ENCODE measurements at regions not wholly inside any gene's neighbourhood (a gene's known extent, or its start where the extent isn't known, plus 50 kb on each side); places are given as distances from the start of the nearest gene placed in this dataset.
"Not testable (repeated sequence)": the region's sequence is repeated elsewhere in the genome, so short reads cannot be mapped to it uniquely, and the experiment has no call there.

DNA sequence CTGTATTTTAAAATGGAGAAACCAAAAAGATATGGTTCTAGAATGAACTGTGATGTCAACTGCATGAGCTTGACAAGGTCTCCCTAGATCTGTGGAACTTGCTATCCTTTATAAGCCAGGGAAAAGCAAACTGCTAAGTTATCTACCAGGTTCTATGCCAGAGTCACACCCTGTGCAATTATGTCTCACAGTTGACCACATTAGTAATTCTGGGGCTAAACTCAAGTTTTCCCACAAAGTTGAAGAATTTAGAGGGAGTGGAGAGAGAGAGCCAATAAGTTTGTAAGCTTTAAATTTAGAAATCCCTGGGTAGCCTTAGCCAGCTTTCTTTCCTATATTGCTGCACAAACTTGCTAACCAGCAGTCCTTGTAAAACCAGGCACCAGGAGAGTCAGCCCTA is 407.0 kb upstream of the SASH1 start:
- no peak for DNase-seq

DNA sequence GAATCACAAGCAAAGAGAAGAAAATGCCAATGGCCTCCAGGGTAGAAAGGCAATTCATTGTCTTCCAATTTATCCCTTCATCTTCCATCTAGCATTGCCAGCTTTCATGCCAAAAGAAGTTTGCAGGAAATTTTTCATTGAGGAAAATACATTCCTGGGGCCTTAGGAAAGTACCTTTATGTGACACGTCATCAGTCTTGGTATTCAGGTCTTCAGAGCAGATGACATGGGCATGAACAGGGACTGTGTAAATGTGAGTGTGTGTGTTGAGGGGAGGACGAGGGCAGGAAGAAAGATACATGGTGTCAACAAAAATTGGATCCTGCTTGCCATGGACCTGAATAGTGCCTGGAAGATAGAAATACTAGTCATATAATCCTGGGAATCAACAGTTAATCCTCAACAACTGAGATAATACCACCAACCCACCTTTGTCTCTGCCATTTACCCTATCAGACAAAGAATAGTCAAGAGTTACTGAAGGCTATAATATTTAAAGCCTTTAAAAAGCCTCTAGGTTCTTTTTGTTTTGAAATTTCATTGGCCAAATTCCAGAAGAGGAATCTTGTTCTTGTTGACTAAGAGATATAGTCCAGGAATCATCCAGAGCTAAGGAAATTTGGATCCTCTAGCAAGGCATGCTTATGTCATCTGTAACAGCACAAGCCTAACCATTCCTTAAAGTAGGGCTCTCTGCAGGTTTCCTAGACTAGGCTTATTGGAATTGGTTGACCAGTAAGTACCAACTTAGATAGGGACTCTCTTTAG is 405.8 kb upstream of the SASH1 start:
- no peak for DNase-seq

DNA sequence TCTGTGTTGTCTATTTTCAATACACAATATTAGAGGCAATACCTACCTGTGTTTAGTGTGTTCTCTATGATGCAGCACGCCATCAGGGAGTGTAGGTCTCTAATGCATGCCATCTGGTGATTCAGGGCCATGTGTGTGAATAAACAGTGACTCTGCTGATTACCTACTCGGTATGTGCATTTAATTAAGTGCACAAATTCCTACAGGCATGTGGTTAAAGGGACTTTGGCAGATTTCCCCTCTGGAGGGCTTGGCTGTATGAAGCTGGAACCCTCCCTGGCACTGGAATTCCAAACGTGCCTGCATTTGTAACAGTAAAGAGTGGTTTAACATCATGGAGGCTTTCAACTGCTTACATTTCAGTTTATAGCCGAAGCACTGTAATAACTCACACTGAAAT is 401.5 kb upstream of the SASH1 start:
- DNase-seq: no peak

DNA sequence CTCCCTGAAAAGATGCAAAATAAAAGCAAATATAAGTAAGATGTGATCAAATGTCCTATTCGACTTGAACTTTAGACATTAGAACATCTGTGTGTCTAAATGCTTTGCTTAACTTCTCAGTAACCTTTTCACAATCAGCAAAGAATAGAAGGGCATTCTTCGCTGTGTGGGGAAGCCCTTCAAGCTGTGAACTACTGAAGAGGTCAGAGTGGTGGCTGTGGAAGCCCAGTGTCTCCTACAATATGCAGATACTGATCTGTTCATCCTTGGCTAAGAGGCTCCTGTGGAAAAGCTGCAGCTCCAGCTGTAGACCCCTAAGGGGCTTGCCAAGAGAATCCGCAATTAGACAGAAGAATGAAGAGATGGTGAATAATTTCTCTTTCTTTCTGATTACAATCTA is 400.3 kb upstream of the SASH1 start:
- DNase-seq: no peak

DNA sequence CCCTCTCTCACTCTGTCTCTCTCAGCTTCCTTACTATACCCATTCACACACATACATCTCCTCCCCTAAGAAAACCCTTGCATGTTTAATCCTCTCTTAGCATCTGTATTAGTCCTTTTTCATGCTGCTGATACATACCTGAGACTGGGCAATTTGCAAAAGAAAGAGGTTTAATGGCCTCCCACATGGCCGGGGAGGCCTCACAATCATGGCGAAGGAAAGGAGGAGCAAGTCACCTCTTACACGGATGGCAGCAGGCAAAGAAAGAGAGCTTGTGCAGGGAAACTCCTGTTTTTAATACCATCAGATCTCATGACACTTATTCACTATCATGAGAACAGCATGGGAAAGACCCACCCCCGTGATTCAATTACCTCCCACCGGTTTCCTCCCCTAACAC is 398.5 kb upstream of the SASH1 start:
- DNase-seq: no peak

DNA sequence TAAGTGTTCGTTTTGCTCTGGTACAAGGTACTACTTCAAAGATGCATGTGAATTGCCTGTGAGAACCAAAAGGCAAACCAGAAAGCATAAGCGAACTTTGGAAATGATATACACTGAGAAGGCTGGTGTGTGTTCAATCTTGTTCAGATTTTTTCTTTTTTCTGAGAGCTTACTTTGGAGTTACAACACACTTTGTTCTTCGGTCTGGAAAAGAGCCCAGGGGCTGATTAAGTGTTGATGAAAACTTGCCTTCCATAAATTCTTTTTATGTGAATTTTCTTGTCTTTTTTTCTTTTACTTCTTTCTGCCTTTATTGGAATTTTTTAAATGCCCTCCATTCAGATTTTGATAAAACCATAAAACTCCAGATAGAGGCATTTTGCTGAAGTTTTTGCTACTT is 395.1 kb upstream of the SASH1 start:
- no peak for DNase-seq

DNA sequence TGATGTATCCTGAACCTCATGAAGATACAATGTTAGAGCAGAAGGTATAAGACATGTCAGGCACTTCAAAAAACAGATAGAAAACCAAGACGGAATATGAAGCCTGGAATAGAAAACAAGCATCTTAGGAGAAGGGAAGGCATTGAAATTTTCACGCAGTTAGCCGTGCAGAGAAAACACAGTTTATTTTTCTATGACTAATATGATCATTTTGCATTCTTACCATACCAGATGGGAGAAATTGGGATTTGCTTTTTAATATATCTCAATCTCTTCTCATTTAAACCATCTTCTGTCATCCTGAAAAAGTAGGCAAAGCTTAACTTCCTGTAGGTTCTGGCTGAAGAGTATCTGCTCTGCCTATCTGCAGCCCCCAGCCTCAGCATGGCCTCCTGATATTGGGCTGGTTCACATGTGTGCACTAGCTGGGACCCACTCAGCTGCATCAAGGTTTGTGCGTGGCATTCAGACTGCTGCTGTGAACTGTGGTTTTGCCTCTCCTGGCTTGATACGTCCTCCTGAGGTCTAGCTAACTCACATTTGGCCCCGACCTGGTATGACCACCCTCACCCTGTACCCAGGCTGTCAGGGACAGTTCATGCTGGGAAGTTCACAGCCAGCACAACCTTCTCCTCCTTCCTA is 392.5 kb upstream of the SASH1 start:
- no peak for DNase-seq

DNA sequence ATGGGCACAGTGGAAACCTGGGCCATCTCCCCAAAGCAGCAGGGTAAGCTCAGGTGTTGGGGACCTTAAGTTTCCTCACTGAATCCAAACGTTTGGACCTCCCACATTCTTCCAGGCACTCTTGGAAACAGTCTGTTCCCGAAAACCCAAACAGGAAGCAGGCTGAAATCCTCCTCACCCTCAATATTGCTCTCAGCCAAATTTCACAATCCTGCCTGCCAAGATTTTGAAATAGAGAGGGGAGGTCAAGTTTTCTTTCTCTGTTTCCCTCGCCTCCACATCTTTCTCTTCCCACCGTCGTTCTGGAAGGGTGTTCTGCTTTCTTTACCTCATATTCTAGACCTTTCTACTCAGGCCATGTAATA is 392.0 kb upstream of the SASH1 start:
- no peak for DNase-seq

DNA sequence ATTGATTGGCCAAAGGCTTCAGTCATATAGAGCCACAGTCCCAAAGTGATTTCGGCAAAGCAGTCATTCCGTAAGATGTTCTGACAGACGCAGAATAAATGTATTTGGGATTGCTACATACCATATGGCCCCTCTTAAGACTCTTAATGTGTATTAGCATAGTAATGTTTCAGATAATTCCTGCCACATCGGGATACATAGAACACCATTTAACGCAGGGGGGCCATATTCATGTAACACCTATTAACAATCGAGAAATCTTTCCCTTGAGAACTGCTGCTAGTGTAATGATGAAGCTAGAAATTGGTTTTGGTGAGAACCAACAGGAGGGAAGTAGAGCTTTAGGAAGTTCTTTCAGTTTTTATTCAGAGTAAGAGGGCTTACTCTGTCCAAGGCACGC is 390.9 kb upstream of the SASH1 start:
- DNase-seq: no peak

DNA sequence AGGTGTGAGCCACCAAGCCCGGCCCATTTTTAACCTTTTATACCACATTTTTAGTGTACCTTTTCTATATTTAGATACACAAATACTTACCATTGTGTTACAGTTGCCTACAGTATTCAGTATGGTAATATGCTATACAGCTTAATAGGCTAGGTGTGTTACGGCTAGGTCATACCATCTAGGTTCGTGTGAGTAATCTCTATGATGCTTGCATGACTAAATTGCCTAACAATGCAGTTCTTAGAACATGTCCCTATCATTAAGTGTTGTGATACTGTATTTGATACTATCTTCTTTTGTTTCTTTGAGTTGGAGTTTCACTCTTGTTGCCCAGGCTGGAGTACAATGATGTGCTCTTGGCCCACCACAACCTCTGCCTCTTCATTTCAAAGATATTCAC is 387.7 kb upstream of the SASH1 start:
- no peak for DNase-seq

DNA sequence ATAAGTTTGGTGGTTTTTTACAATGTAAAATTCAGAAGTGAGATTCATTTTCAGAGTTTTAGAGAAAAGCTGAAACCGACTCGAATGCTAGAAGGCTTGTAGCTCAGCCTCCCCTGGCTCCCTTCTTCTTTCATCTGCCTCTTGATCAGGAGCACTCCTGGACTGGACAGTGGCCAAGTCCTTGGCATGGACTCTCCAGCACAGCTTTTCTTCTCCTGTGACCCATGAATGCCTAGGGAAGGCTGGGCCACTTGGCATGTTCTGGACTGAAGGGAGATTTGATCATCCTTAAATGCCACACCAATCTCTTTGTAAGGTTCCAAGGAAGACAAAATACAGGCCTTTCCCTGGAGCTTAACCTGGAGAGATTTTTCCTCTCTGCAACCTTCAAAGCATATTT is 384.0 kb upstream of the SASH1 start:
- DNase-seq: no peak

DNA sequence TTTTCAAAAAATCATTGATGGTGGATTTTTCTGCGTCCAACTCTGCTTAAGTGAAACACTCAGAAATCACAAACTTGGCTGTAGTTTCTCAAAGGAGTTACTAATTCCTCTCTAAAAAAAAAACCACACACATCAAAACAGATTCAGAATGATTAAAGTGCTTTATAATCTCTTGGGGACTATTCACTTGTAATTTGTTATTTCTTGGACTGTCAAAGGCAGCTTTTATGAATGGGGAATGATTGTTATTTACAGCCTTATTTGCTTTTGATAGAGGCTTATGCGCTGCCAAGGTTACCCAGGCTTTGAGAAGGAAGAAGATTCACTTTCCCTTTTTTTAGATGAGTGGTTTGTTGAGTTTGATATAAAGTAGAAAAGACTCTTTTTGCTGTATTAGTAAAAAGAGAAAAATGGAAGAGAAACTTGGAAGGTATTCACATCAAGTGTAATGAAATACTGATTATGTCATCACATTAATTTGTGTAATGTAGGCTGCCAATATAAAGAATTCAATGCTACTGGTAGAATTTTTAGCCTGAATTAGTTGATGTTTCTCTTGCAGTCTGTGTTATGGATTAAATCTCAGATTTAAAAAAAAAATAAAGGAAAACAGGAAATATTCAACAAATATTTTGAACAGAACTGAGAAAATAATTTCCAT is 381.0 kb upstream of the SASH1 start:
- no peak for DNase-seq

DNA sequence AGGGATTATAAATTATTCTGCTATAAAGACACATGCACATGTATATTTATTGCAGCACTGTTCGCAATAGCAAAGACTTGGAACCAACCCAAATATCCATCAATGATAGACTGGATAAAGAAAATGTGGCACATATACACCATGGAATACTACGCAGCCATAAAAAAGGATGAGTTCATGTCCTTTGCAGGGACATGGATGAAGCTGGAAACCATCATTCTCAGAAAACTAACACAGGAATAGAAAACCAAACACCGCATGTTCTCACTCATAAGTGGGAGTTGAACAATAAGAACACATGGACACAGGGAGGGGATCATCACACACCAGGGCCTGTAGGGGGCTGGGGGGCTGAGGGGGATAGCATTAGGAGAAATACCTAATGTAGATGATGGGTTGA is 377.2 kb upstream of the SASH1 start:
- not testable (repeated sequence) for DNase-seq

DNA sequence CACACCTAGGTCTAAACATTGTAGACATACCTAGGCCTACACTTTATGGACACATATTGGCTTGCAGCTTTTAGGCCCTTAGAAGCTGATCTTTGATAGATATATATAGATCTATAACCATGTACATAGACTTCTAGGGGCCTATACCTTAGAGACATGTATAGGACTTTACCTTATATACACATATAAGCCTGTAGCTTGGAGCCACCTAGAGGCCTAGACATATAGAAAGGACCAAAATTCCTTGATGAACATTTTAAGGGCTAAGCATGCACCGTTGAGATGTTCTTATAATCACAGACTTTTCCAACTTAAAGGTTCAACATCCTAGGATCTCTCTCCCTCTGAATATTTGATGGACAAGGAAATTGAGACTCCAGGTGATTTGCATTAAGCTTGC is 371.7 kb upstream of the SASH1 start:
- DNase-seq: no peak

DNA sequence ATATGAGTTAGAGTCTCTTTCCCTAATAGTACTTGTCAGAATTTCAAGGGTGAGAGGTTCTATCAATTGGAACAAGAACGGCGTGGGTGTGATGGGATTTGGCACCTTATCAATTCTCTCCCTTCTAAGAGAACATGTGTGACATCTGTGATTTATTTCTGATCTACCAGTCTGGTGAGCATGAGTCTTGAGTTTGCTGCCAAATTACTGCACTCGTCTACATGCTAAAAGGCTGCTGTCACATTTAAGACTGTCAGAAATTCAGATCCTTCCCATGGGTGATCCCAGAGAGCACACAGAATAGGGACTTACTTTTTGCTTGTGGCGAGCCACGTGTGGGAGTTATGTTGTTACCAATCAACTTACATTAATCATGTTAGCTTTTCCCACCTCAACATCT is 370.2 kb upstream of the SASH1 start:
- no peak for DNase-seq

DNA sequence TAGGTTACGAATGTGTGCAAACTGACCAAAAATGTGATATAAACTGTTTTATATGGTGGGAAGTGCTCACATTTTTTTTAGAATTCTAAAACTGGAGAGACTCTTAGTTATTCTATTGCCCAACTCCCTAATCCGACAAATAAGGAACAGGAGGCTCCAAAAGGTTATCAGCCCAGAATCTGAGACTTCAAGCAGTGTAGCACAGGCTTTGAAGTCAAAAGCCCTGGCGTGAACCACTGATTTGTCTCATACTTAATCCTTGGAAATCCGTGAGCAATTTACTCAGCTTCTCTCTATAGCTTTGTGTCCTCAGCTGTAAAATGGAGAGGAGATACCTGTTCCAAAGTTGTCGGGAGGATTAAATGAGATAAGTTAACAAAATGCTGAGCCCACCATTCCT is 368.8 kb upstream of the SASH1 start:
- no peak for DNase-seq

DNA sequence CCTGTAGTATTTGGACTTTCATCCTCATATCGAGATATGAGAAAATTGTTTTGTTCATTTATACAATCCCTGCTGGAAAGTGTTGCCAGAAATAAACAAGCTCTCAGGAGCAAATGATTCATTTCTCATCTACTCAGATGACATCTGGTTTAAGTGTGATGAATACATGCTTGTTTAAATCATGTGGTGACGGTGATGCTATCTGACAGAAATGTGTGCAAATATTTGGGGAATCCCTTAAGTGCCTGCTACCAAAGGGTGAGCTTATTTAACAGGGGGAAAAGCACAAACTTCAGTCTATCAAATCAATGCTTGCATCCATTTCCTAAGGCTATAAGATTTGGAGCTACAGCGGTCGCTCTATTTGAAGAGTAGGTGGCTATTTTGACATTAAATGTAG is 368.3 kb upstream of the SASH1 start:
- no peak for DNase-seq

DNA sequence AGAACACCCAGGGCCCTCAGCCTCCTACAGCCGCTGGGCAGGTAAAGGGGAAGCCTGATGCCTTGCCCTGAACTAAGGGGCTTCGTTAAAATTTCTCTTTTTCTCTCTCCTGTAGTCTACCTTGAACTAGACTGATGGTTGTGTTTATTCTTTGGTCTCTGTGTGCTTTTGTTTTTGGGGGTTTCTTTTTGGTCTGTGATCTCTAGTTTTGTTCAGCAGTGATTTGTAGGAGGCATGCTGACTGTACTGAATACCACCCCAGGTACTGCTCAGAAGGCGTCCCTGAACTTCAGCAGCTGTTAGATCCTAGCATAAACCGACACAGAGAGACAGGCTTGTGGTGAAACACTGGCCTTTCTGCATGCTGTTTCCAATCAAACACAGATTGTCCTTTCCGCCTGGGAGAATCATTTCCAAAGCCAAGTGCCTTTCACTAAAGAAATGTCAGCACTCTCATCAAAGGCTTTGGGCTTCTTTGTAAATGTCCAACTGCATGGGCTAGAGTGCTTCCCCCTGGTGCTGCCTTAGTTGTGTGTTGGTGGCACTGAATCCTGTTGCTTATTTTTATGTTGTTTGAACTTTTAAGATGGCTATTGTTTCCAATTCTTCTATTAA is 364.7 kb upstream of the SASH1 start:
- no peak for DNase-seq

DNA sequence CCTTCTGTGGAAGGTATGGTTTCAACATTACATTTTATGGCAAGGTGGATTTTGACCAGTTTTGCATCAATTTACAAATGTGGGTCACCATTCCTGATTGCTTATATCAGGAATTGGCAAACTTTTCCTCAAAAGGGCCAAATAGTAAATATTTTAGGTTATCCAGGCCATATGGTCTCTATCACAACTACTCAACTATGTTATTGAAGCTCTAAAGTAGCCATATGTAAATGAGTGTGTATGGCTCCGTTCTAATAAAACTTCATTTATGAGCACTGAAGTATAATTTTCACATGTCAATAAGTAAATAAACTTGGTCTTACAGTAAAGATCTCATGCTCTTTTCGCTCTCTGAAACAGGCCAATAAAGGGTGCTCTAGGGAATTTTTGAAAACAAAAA is 362.7 kb upstream of the SASH1 start:
- no peak for DNase-seq

DNA sequence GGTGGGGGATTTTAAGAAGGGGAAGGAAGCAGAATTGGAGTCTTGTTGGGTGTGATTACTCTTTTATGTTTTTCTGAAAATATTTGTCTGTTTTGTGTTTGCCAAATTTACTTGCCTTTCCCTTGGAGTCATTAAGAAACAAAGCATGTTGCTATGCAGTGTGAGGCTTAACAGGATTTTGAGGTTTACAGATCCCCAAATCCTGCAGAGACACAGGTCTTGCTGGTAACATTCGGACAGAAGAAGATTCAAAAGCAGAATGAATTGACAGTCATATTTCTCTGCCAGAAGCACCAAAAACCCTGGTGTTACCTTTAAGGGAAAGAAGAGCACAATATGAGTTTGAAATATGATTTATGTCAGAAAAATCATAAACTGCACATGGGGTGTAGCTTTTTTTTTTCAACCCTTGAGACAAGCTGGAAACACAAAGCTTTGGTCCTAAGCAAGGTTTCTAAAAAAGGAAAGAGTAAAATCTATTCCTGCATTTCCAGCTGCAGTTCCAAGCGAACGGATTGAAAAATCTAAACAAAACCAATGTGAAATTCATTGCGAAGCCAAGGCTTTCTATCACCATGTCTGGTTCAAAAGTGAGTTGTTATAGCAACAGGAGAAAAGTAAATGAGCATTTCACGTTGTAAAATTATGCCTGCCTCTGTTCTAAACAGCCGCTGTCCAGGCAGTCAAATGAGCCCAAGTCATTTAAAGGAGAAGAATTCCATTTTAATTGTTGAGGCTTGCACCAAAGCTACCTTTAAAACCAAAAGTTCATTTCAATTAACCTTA is 358.9 kb upstream of the SASH1 start:
- DNase-seq: no peak

DNA sequence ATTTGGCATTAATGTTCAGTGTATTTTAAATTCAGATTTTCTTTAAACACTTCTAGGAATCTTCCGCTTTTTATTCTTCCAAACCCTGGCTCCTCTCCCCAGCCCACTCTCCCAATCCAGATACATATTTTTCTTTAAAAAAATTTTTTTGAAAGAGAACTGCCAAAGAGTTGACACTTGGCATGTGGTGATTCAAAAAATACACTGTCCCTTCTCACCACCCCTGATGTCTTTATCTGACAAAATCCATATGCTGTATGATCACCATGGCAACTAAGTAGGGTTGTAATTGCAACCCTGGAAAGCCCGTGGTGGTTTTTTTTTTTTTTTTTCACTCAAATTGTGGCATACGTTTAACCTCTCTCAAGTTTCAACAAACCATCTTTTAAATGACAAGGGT is 355.8 kb upstream of the SASH1 start:
- no peak for DNase-seq

DNA sequence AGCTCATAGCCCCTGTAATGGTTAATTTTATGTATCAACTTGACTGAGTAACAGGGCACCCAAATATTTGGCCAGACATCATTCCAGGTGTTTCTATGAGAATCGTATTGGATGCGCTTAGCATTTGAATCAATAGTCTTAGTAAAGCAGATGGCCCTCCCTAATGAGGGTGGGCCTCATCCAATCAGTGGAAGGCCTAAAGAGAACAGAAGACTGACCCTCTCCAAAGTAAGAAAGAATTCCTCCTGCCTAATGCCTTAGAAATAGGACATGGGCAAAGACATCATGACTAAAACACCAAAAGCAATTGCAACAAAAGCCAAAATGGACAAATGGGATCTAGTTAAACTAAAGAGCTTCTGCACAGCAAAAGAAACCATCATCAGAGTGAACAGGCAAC is 352.5 kb upstream of the SASH1 start:
- no peak for DNase-seq

DNA sequence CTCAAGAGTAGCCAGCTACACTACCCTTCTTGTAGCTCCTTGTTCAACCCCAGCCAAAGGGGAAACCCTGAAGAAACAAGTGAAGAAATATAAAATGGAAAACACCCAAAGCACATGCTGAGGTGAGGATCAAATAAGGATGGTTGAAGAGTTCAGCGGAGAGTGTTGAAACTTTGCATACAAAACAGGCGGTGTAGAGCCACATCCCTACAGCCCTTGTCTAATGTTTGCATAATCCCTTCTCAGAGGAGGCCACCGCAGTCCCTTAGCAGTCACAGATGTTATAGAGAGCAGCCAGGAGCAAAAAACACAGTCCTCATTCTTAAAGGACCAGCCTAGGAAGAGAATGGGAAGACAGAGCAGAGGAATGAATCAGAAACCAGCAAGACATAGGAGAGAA is 350.7 kb upstream of the SASH1 start:
- no peak for DNase-seq

All from SIG-M5 (cell line).